Vagina (tissue), 2 donors: ENCODE measurements at regions not wholly inside any gene's neighbourhood (a gene's known extent, or its start where the extent isn't known, plus 50 kb on each side); places are given as distances from the start of the nearest gene placed in this dataset.

Source experiments
- DNase-seq, 2 donors: peaks; one replicate each; pipeline ENCODE4 v3.0.0-alpha.2; 2017; ENCODE audit errors: extremely low spot score in 2 of 2
- H3K27ac ChIP-seq: fragments of 200-600 bp; sonication (generic); one replicate; pipeline ENCODE4 v1.5.1; 2019
- H3K27me3 ChIP-seq: fragments of 200-600 bp; sonication (generic); one replicate; pipeline ENCODE4 v1.5.1; 2019
- H3K36me3 ChIP-seq, 2 donors: fragments of 200-600 bp; sonication (generic); one replicate each; pipeline ENCODE4 v1.5.1; 2017 to 2019
- H3K4me1 ChIP-seq: fragments of 200-600 bp; sonication (generic); one replicate; pipeline ENCODE4 v1.5.1; 2019
- H3K4me3 ChIP-seq, 2 donors: fragments of 200-600 bp; sonication (generic); 1 replicate in 1 of 2; 2 replicates in 1 of 2; pipeline ENCODE4 v1.5.1; 2016 to 2019
- H3K9me3 ChIP-seq: fragments of 200-600 bp; sonication (generic); one replicate; pipeline ENCODE4 v1.5.1; 2019
- CTCF ChIP-seq, 3 experiments: fragments of 450-650 bp in 2 of 3; fragments of 200-600 bp in 1 of 3; sonication (generic) in 1 of 3; IDR thresholded peaks; one replicate each; pipeline ENCODE4 v1.5.1; 2017 to 2019; ENCODE audit warnings: antibody characterized with exemption in 3 of 3, mild to moderate bottlenecking in 2 of 3, moderate library complexity in 2 of 3
- POLR2A ChIP-seq, 2 donors: fragments of 450-650 bp; IDR thresholded peaks; one replicate each; pipeline ENCODE4 v1.6.1; 2017; ENCODE audit warnings: antibody characterized with exemption in 2 of 2, mild to moderate bottlenecking in 2 of 2, moderate library complexity in 2 of 2
- POLR2AphosphoS5 ChIP-seq, 2 donors: sonication (generic); formaldehyde crosslinking; IDR thresholded peaks; one replicate each; pipeline ENCODE4 v1.9.0; 2017; ENCODE audit warnings: antibody characterized with exemption in 2 of 2, mild to moderate bottlenecking in 2 of 2, low read depth in 1 of 2; ENCODE audit not compliant: insufficient read depth in 1 of 2
- intact Hi-C: fragments of 100-400 bp; cut with DNase I; formaldehyde crosslinking; loops from one replicate; pipeline ENCODE4 v1.15.1; 2023

DNA sequence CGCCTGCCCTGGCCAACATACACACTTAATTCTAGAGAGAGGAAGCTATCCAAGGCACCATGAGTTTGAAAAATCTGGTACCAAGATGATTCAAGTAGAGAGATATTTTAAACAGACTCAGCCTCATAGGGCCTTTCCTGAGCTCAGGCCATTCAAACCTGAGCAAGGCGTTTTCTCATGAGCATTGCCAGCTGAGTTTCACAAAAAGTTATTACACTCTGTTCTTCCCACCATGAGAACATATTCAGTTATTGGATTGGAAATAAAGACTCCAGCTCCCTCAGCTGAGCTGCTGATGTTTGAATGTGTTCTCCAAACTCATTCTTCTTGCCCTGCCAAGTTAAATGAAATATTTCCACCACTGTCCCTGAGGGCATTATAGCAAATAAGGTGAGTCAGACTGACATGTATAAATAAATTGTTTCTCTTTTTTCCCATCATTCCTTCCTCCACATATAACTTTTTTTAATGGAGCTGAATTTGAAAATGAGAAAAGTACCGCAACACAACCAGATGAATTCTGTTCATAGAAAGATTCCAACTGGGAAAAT lies 429.6 kb downstream of the RAB28 start:
- intact Hi-C loops, result no loop called here
- Histone ChIP-seq H3K4me3 (no peak overlapping the region), H3K27ac (no peak overlapping the region), H3K4me1 (no peaks in the 10 kb centered on the region), H3K9me3 (no peaks in the 10 kb centered on the region), H3K27me3 (no peaks in the 10 kb centered on the region), H3K36me3 (no peaks in the 10 kb centered on the region)
- no peak for TF ChIP-seq POLR2A (IDR thresholded peaks at IDR 0.05)
- no peak for TF ChIP-seq POLR2AphosphoS5 (IDR thresholded peaks at IDR 0.05; ENCODE audit: insufficient read depth in 1 of 2, low read depth in 1 of 2)
- no peak for TF ChIP-seq CTCF (IDR thresholded peaks at IDR 0.05)
- no peak for DNase-seq

DNA sequence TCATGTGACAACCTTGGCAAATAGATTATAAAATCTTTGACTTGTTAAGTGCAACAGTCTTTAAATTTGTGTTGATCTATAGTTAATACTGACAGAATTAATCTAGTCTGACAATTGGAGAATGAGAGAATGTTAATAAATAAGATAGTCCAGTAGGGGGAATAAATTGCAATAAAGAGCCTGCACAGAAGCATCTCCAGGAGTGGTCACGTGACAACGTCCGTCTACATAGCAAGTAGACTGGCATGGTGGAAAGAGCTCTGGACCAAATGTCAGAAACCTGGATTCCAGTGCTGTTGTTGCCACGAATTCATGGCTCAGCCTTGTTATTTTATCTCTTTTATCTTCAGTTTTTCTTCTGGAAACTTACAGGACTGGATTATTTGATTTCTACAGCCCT lies 436.5 kb downstream of the RAB28 start:
- intact Hi-C loops, result no loop called here
- no peaks in the 10 kb centered on the region for H3K9me3 ChIP-seq
- H3K36me3 ChIP-seq, result no peaks in the 10 kb centered on the region
- TF ChIP-seq CTCF (IDR thresholded peaks at IDR 0.05) (no peak), POLR2A (IDR thresholded peaks at IDR 0.05) (no peak), POLR2AphosphoS5 (IDR thresholded peaks at IDR 0.05; ENCODE audit: insufficient read depth in 1 of 2, low read depth in 1 of 2) (no peak)
- H3K4me1 ChIP-seq, result no peaks in the 10 kb centered on the region
- no peaks in the 10 kb centered on the region for H3K27me3 ChIP-seq
- no peak overlapping the region for H3K4me3 ChIP-seq
- H3K27ac ChIP-seq, result no peak overlapping the region
- no peak for DNase-seq

GRCh38 chr4:13036841-13037240 lies 447.3 kb downstream of the RAB28 start:
- H3K27me3 ChIP-seq, result no peaks in the 10 kb centered on the region
- no peaks in the 10 kb centered on the region for H3K4me1 ChIP-seq
- TF ChIP-seq CTCF (IDR thresholded peaks at IDR 0.05) (no peak), POLR2A (IDR thresholded peaks at IDR 0.05) (no peak), POLR2AphosphoS5 (IDR thresholded peaks at IDR 0.05; ENCODE audit: insufficient read depth in 1 of 2, low read depth in 1 of 2) (no peak)
- no peaks in the 10 kb centered on the region for H3K9me3 ChIP-seq
- intact Hi-C loops, result no loop called here
- no peak overlapping the region for H3K27ac ChIP-seq
- H3K36me3 ChIP-seq, result no peaks in the 10 kb centered on the region
- no peak overlapping the region for H3K4me3 ChIP-seq
- no peak for DNase-seq

- intact Hi-C loops, result no loop called here
- Histone ChIP-seq H3K9me3 (no peaks in the 10 kb centered on the region), H3K36me3 (no peaks in the 10 kb centered on the region), H3K4me3 (no peak overlapping the region), H3K27ac (no peak overlapping the region), H3K4me1 (no peaks in the 10 kb centered on the region), H3K27me3 (no peaks in the 10 kb centered on the region)
- TF ChIP-seq POLR2AphosphoS5 (IDR thresholded peaks at IDR 0.05; ENCODE audit: insufficient read depth in 1 of 2, low read depth in 1 of 2), result no peak
- DNase-seq, result no peak
Measured at GRCh38 chr4:13032936-13033335, 451.2 kb downstream of the RAB28 start.

DNA sequence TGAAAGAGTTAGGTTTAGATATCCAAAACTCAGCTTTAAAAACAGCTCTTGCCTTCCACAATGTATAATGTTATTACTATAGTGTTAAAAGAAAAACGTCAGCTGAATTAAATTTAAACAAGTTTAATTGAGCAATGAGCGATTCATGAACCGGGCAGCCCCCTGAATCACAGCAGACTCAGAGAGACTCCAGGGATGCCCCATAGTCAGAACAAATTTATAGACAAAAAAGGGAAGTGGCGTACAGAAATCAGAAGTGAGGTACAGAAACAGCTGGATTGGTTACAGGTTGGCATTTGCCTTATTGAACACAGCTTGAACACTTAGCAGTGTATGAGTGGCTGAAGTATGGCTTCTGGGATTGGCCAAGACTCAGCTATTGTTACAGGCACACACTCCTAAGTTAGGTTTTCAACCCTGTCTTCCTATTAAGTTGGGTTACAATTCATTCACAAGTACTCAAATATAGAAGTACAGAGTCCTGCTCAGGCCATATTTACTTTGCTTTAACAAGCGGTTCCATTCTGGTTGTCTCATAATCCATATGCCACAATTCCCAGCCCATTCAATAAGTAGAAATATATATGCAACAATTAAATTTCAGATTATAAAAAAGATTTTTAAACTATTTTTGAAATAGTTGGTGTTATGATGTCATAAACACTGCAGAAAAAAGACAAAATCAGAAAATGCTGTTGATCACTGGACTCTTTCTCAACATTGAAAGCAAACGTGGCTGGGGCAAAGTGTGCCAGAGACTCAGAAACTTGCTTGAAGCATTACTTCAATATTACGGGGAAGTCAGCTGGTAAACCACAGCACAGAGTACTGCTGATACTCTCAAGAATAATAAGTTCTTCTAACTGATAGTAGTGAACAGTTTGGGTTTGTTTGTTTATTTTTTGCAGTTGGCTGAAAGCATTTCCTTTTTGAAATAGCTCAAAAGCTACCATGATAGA lies 459.7 kb downstream of the RAB28 start:
- no peak overlapping the region for H3K27ac ChIP-seq
- H3K36me3 ChIP-seq, result no peaks in the 10 kb centered on the region
- no peaks in the 10 kb centered on the region for H3K9me3 ChIP-seq
- no peak for TF ChIP-seq CTCF (IDR thresholded peaks at IDR 0.05)
- intact Hi-C loops, result no loop called here
- DNase-seq, result no peak
- no peaks in the 10 kb centered on the region for H3K27me3 ChIP-seq
- no peak overlapping the region for H3K4me3 ChIP-seq
- no peaks in the 10 kb centered on the region for H3K4me1 ChIP-seq
